Left lobe of liver (tissue), 2 donors: ENCODE measurements at regions not wholly inside any gene's neighbourhood (a gene's known extent, or its start where the extent isn't known, plus 50 kb on each side); places are given as distances from the start of the nearest gene placed in this dataset.
"Not testable (repeated sequence)": the region's sequence is repeated elsewhere in the genome, so short reads cannot be mapped to it uniquely, and the experiment has no call there.

Source experiments
- ATAC-seq: fragments of 200-7000 bp; cut with Tn5 transposase; one replicate; pipeline ENCODE4 v1.9.1; 2020; ENCODE audit warnings: mild to moderate bottlenecking, moderate library complexity
- DNase-seq: peaks from one replicate; pipeline ENCODE4 v3.0.0-alpha.2; 2020; ENCODE audit warnings: low spot score
- donor health status: DM: no; HTN: no; CAD: no; lungs with moderate emphysema.
- donor health status: DM: no; HTN: yes; CAD: no.

DNA sequence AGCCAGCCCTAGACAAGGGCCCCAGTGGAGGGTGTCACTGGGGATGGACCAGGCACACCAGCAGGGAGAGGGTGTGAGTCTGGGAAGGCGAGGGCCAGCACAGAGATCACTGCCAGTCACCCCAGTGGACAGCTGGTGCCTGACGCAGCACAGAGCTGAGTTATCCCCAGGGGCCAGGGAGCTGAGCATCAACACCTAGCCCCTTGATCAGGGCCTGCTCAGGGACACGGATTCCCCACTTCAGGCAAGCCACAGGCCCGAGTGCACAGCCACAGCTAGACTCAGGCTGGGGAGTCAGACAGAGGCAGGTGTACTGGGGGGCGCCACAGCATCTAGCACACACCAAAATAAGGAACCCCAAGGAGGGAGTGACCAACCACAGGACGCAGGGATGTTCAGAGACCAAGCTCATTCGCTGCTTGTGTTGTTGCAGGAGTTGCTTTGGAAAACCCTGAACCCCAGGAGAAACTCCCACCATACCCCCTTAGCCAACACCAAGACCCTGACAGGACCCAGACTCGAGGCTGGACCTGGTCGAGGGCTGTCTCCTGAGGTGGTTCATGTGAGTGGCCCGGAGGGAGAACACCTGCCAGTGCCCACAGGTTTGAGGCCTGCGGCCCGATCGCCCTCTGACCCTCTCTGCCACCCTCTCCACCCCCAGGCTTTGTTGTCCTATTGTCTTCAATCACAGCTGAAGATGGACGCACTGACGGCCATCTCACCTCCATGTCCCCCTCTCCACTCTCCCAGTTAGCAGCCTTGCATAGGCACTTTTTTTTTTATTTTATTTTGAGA is 146.8 kb downstream of the TPRA1 start:
- DNase-seq (no peak), ATAC-seq (no peak)

DNA sequence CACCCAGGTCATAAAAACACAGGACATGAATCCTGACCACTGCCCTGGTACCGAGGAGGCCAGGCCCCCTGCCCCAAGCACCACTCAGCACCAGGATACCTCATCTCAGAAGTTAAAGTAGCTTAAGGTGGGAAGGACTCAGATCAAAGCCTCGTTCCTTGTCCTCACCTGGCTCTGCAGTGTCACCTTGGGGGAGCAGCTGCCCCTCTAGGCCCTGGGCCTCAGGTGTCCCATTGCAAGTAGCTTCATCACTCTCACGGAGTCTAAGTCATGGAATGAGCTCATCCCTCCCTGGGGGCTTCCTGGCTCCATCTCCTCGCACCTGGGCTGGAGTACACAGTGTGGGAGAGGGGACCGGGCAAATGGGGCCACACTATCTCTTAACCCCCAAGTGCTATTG is 148.0 kb downstream of the TPRA1 start:
- DNase-seq (no peak), ATAC-seq (no peak)

DNA sequence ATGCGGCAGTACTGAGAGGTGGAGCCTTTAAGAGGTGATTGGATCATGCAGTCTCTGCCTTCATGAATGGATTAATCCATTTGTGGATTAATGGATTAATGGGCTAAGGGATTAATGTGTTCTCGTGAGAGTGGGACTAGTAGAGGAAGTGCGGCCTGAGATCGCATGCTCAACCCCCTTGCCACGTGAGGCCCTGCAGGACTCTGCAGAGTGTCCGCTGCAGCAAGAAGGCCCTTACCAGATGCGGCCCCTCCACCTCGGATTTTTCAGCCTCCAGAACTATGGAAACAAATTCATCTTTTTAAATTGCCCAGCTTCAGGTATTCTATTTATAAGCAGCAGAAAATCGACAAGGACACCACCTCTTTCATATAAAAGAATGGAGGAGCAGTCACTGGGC is 148.8 kb downstream of the TPRA1 start:
- DNase-seq (no peak), ATAC-seq (no peak)

DNA sequence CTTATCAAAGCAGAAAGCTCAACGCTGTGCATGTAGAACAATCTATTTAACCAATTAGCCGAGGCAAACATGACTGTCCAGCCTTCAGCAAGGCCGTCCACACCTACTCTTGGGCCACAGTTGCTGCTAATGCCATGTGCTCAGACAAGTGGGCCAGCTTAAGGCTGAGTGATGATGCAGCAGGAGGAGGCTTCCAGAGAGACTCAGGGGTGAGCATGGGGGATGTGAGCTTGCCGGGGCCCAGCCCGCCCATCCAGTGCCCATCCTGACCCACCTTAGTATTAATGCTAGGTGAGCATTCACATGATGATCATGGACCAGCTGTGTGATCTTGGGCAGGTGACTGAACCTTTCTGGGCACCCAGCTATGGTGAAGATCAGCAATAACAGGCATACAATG is 150.1 kb downstream of the TPRA1 start:
- ATAC-seq: no peak
- DNase-seq: peak; percentile 8

DNA sequence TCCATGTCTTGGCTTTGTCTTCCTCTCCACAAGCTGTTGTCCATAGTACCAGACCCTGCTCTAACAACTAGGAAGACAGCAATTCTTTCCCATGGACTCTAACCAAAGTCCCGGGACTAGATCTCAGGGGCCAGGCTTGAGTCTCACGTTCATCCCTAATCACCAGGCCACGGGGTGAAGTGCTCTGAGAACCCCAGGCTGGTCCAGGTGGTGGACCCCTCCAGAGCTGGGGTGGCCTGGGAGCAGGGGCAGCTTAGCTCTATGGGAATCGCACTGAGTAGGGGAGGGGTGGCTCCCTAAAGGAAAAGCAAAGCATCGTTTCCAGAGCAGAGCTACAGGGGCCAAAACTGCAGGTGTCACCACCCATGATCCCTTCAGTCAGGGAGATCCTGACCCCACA is 150.9 kb downstream of the TPRA1 start:
- no peak for DNase-seq
- no peak for ATAC-seq

DNA sequence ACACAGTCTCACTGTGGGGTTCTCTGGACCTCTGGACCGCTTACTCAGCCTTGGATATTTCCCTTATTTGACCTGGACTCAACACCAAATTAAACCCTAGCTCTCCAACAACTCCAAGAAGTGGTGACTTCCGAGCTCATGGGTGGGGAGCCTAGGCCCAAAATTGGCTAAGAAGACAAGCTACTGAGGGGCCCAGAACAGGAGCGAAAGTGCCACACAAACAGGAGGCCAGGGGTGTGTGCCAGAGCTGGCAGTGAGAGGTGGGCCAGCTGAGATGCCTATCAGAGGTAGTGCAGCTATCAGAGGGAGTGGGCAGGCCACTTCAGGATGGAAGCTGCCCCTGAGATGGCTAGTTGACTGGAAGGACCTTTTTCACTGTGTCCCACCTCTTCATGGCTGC is 151.1 kb upstream of the PRR20G start:
- no peak for DNase-seq
- ATAC-seq: no peak

DNA sequence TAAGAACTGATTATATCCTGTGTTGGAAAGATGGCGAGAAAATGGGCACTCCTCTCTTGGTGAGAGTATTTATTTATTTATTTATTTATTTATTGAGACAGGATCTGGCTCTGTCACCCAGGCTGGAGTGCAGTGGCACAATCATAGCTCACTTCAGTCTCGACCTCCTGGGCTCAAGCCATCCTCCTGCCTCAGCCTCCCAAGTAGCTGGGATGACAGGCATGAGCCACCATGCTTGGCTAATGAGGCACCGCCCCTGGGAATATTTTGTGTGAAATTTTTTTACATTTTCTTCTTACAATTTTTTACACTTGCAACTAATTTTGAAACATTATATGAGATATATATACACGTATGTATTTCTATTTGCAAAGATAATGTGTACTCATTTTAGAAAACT is 150.5 kb upstream of the PRR20G start:
- no peak for DNase-seq

DNA sequence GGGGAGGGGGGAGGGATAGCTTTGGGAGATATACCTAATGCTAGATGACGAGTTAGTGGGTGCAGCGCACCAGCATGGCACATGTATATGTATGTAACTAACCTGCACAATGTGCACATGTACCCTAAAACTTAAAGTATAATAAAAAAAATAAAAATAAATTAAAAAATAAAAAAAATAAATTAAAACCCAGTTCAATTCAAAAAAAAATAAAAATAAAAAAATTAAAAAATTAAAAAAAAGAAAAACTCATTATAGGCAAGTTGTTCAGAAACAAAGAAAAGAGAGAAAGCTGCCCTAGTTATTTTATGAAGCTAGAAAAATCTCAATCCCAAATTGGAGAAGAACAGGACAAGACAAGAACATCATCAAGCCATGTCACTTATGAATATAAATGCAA is 147.5 kb upstream of the PRR20G start:
- DNase-seq, ATAC-seq: not testable (repeated sequence)

More for the DNA sequence above, 150.5 kb upstream of the PRR20G start:
- no peak for ATAC-seq

DNA sequence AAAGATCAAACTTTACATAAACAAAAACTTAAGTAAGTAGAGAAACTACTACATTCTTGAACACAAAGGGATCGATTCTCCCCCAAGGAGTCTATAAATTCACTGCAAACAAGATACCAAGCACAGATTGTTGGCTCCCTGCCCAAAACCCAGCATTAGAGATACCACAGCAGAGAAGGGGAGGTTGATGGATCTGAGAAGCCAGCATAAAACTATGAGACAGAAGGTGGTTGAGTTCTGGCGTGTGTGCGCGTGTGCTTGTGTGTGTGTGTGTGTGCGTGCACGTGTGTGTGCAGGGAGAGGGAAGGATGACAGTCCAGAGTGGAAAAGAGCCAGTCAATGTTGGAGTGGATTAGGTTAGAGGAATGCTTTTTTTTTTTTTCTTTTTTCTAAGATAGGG is 143.2 kb upstream of the PRR20G start:
- no peak for ATAC-seq
- peak; percentile 34 for DNase-seq

DNA sequence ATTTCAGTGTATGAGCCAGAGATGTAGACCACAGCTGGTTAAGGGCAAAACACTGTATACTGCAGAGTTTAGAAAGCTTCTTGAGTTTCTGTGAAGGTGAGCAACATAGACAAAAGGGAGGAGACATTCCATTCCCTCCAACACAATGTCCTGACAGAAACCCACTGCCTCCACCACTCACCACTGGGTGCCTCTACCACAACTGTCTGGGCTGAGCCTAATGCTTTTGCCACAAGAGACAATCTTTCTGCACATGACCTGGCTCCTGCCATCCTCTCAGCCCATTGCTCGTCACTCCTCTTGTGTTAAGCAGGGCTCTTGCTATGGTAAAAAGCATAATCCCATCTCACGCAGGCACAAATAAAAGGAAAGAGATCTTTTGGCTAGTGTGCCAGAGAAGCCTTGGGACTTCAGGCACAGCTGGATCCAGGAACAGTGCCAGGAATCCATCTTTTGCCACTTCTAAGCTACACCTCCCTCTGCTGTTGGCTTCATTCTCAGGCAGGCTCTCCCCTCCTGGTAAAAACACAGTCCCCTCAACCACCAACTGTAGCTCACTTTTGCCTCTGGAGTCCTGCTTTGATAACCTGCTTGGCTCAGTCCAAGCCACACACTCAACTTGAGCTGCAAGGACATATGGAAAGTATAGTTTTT is 140.6 kb upstream of the PRR20G start:
- ATAC-seq: no peak
- no peak for DNase-seq

DNA sequence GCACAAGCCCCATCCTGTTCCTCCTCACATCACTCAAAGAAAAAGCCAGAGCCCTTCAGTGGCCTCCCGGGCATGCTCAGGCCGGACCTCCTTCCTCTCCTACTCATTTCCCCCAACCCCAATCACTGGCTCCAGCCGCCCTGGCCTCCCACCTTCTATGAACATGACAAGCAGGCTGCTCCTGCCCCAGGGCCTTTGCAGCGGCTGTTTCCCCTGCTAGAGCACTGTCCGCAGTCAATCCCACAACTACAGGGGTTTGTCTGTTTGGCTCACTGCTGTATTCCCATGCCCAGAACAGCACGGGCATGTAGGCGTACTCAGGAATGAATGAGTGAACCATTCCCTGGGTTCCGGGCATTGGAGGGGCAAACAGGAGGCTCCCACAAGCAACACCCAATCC is 139.8 kb upstream of the PRR20G start:
- peak; percentile 27 for DNase-seq
- no peak for ATAC-seq

DNA sequence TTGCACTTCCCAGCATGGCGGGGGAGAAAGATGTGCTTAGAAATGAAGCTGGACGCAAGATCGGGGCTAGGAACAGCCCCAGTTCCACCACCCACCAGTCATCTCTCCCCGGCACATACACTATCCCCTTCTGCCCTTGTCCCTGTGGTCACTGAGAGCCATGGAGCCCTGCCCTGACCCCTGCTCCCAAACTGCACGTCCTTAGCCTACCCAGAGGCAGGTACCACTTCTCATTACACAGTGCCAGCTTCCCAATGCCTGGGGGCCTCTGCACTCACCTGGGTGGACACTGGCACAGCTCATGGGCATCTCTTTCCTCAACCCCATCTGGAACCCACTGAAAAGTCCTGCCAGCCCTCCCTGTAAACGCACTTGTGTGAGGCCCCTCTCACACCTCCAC is 139.3 kb upstream of the PRR20G start:
- DNase-seq (no peak), ATAC-seq (no peak)

DNA sequence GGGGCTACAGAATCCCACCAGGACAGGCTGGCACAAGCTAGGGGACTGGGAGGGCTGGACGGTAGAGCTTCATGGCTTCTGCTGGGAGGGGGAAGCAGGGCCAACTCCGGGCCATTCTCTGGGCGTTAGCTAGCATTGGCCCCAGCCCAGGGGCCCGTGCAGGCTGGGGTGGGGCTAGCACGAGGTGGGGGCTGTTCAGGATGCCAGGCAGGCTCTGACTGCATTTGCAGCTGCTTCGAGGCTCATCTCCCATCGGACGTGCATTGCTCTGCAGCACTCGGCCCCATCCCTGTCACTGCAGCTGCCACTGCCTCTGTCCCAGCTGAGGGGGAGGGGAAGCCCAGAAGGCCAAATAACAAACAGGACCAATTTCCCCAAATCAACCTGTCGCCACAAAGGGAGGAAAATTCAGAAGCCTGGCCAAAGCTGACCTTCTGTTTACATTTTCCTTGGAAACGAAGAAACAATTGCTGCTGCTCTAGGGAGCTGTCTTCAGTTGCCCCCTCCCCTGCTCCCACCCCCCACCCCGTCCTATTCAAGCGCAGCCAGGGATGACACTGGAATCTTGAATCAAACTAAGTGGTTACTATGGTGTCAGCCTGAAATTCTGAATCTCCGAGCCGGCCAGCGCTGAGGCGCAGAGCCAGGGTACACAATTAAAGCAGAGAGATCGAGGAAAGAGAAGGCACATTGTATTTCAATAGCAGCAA is 138.8 kb upstream of the PRR20G start:
- no peak for DNase-seq
- ATAC-seq: no peak

DNA sequence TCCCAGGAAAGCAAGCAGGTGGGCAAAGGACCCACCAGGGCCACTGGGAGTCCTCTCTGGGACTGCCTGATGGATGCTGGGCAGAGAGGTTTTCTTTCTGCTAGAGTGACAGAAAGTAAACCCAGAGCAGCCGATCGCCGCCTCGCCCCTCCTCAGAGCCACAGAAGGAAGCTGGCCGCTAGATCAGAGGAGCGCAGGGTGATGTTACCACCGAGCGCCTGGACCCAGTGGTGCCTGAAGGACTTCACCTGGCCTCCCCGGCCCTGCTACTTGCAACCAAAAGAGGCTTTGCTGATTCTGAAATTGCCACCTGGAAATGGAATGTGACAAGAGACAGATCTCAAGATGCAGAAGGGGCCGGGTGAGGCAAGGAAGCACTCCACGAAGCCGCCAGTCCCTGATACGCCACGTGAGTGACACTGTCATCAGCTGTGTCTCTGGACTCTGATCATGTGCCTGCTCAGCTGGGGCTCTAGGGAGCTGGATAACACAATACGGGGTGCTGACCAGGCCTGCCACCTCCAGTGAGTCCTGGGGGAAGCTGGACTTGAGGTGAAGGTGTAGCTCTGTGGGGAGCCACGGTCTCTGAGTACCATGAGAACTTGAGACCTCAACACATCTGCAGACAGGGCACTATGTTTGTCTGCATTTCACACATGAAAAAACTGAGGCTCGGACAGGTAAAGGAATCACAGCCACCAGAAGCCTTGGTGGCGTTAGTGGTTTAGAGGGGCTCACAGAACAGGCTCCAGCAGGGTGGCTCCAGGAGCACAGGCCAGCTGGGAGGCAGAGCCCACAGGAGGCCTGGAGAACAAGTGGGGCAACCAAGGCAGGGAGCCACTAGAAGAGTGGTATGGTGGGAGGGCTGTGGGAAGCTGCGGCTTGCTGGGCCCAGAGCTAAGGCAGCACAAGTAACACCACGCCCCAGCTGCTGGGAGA is 137.9 kb upstream of the PRR20G start:
- ATAC-seq: no peak
- no peak for DNase-seq

DNA sequence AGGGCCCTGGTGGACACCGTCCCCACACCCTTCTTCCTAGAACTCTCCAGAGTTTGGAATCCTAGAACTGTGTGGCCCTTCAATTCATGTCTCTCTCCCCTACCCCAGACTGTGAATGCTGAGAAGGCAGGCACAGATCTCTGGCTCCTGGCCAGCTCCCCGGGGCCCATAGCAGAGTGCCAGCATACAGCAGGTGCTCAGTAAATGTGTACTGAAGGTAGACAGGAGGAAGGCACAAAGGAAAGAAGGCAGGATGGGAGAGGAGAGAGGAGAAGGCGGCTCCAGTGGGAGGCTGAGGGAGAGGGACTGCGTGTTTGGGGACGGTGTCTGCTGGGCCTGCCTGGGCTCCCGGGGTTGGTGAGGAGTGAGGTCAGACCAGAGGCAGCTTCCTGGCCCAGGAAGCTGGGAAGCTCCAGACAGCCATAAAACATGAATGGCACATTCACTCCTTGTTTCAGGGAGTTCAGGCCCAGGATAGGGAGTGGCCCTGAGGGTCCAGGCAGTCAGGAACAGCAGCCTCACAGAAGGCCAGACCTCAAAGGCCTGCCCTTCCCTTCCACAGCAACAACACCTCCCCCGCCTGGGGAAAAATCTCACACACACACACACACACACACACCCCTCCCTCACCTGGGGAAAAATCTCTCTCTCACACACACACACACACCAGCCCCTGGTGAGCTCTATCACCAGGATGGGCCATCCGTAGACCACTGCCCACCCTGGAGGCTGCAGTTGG is 137.1 kb upstream of the PRR20G start:
- ATAC-seq (no peak), DNase-seq (no peak)

DNA sequence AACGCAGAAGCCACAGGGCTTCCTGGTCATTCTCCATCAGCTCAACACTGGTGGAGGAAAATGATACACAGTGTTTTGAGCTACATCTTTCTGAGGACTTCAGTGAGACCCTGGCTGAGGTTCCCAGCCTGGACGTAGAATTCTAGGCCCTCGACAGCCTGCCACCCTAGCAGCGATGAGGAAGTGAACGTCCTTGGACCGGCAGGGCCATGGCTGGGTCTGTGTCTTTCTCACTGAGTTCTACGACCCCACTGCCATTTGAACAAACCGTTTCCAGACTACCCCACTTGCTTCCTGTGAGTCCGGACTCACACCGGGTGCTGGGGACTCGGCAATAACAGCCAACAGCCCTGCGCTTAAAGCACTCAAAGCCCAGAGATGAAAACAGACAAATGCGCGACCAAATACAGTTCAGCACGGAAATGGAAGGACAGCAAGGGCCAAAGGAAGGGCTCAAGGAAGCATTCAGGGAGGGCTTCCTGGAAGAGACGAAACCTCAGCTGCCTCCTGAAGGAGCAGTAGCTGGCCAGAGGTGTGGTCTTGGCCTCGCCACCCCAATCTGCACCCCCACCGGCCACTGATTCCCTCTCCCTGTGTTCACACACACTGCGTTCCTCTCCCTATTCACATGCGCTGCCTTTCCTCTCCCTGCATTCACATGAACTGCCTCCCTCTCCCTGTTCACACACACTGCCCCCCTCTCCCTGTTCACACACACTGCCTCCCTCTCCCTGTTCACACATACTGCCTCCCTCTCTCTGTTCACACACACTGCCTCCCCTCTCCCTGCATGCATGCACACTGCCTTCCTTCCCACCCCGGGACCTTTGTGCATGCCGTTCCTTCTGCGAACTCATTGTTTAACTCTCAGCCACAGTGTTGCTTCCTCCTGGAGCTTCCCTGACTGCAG is 136.3 kb upstream of the PRR20G start:
- ATAC-seq: no peak
- DNase-seq: no peak

DNA sequence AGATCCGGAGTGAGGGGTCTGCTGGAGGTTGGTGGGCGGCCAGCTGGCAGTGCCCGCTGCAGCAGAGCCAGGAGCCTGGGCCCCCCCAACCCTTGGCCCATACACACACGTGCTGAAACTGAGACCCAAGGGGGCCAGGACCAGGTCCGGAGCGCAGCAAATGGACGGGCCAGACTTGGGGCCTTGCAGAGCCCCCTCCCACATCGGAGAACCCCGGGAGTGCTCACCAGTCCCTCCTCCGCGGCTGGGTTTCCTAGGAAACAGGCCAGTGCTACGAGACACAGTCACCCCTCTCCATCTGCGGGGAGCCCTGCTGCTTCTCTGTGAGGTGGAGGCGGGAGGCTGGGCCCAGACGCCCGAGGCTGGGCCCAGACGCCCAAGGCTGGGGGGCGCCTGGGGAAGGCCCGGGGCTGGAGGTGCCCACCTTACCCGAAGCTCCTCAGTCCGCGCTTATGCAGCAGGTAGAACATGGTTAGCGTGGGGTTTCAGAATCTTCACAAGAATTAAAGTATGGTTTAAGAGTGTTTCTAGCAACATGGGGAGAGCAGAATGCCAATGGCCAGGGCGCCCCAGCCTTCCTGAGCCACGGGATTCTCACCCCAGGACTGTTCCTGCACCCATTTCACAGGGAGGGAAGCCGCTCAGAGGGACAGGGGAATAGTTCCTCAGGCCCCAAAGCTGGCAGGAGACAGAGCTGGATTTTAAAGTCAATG is 135.0 kb upstream of the PRR20G start:
- ATAC-seq (no peak), DNase-seq (no peak)

DNA sequence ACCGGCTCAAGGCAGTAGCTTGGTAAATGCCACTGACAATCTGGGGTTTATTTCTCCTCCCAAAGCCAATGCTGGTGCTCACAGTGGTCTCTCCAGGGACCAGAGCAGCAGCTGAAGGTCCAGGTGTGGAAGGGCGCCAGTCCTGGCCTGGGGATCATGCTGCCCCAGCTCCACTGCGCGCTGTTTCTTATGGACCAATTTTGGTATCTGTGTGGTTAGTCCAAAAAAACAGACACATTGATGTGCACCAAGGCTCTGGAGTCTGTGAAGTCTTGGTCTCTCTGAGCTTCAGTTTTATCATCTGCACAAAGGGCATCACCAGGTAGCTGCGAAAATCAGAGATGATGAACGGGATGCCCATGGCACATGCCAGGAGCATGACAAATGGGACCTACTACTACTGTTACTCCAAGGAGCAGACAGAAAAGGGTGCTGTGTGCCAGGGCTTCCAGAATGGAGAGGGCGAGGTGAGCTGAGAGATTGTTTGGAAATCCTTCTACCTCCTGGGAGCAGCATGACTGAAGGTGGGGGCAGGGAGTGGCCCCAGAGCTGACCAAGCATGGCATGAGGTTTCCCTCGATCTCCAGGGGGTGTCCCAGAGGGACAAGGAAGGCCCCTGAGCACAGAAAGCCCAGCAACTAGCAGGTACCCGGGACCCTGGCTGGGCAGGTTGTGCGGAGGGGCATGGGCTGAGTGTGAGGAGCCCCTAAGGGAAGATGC is 134.3 kb upstream of the PRR20G start:
- DNase-seq: no peak
- no peak for ATAC-seq
